ENCODE measurements at regions not wholly inside any gene's neighbourhood (a gene's known extent, or its start where the extent isn't known, plus 50 kb on each side); places are given as distances from the start of the nearest gene placed in this dataset.

GRCh38 chr2:15776629-15776919, 163.8 kb upstream of the MYCN start:
- TF ChIP-seq NR2C2 (CRISPR knock-in tag; IDR thresholded peaks at IDR 0.05) = no peak
- TF ChIP-seq NFYB (CRISPR knock-in tag; conservative IDR thresholded peaks at IDR 0.05; ENCODE audit: low read depth) = no peak
